Activated CD8-positive, alpha-beta memory T cell treated with anti-CD3 and anti-CD28 coated beads for 36 hours (primary cell): ENCODE measurements at regions not wholly inside any gene's neighbourhood (a gene's known extent, or its start where the extent isn't known, plus 50 kb on each side); places are given as distances from the start of the nearest gene placed in this dataset.

ENCODE experiments used
- CTCF ChIA-PET: fragments of 350-600 bp; sonication (Branson Sonifier 250); formaldehyde crosslinking; loops from one replicate; lab custom pipeline; 2021; ENCODE audit warnings: antibody characterized with exemption; lab: Charles Lee
- POLR2A ChIA-PET: fragments of 350-600 bp; sonication (Branson Sonifier 250); formaldehyde crosslinking; loops from one replicate; lab custom pipeline; 2021; ENCODE audit warnings: antibody characterized with exemption; lab: Charles Lee

DNA sequence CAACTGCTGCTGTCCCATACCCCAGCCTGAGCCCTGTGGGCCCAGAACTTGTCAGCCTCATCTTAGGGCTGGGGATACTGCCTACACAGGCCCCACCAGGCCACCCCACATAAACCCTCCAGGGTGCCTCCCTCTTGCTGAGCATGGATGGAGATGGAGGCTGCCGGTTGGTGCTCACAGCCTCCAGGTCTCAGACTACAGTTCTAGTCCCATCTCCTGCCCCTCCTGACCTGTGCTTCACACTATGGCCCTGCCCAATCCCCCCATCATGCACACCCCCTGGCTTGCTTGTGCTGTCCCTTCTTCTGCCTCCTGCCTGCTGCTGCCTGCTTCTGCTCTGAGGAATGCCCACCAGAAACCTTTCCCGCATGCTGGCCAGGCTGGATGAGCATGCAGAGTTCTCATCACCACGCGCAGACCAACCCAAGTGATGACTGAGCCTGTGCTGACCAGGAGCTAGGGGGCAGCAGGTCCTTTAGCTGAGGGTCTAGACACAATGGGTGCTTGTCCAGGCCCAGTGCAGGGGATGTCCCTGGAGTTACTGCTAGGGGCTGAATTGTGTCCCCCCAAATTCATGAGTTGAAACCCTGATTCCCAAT lies 138.4 kb upstream of the HS6ST1 start:
- CTCF ChIA-PET = no interaction called here

GRCh38 chr2:128457716-128458115 lies 139.0 kb upstream of the HS6ST1 start:
- CTCF ChIA-PET = no interaction called here
- POLR2A ChIA-PET = no interaction called here

More for the DNA sequence above, 138.4 kb upstream of the HS6ST1 start:
- POLR2A ChIA-PET = no interaction called here

DNA sequence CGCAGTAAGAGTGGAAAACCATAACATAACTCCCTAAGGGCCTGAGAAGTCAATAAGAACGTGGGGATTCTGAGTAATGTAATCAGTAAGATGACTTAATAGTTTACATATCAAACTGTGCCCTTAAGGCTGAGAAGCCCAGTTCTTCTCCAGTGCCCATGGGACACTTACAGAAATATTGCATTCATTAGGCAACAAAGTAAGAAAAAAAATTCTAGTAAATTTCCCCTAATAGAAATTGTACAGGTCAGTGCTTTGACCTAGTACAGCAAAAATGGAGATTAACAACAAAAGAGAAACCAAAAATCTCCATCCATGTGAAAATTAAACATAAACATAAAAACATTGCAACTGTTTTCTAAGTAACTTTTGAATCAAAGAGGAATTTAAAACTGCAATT lies 139.8 kb upstream of the HS6ST1 start:
- POLR2A ChIA-PET = no interaction called here
- CTCF ChIA-PET = no interaction called here

DNA sequence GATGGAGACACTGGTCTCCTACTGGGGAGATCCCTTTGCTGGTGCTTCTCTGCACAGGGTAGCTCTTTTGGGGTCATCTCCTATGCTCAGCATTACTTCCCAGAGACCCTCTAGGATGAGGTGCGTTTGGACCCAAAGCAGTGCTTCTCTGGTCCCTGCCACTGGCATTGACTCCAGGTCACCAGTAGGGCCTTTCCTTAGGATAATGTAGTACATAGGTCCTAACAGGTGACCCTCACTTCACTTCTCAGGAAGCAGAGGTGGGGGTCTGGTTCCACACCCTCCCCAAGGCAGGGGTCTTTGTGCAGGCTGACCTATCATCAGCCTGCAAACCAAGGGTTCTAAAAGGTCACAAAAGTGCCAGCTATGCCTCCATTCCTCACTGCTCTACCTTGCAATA lies 145.8 kb upstream of the HS6ST1 start:
- CTCF ChIA-PET = no interaction called here
- POLR2A ChIA-PET = no interaction called here

GRCh38 chr2:128465246-128466170 lies 146.8 kb upstream of the HS6ST1 start:
- ChIA-PET CTCF (no interaction called here), POLR2A (no interaction called here)

GRCh38 chr2:128466376-128466775 lies 147.7 kb upstream of the HS6ST1 start:
- ChIA-PET CTCF (no interaction called here), POLR2A (no interaction called here)

GRCh38 chr2:128466776-128467175 lies 148.1 kb upstream of the HS6ST1 start:
- CTCF ChIA-PET = no interaction called here
- POLR2A ChIA-PET = no interaction called here

DNA sequence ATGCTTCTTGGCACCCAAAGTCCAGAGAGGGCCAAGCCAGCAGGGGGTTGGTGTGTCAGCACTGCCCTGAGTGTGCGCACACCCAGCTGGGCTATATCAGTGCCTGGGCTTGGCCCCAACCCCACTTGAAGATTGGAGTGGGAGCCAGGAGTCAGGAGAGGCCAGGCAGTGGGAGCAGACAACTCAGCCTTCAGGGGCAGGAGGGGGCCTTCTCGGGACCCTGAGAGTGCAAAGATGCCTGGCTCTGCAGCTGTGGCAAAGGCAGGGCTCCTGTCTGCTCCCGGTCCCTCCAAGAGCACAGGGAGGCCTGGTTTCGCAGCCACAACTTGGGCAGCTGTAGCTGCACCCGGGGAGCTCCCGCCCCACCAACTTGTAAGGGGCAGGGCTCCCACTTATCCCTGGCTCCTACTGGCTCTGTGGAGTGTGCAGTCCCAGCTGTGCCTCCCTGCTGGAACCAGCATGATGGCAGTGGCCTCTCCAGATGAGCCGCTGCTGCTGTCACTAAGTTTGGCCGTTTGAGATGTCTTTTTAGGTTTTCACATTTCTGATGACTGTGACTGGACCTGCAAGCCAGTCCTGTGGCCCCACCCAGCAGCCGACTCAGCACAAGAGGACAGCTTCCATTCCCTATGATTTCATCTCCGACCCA lies 148.8 kb upstream of the HS6ST1 start:
- ChIA-PET CTCF (no interaction called here), POLR2A (no interaction called here)

DNA sequence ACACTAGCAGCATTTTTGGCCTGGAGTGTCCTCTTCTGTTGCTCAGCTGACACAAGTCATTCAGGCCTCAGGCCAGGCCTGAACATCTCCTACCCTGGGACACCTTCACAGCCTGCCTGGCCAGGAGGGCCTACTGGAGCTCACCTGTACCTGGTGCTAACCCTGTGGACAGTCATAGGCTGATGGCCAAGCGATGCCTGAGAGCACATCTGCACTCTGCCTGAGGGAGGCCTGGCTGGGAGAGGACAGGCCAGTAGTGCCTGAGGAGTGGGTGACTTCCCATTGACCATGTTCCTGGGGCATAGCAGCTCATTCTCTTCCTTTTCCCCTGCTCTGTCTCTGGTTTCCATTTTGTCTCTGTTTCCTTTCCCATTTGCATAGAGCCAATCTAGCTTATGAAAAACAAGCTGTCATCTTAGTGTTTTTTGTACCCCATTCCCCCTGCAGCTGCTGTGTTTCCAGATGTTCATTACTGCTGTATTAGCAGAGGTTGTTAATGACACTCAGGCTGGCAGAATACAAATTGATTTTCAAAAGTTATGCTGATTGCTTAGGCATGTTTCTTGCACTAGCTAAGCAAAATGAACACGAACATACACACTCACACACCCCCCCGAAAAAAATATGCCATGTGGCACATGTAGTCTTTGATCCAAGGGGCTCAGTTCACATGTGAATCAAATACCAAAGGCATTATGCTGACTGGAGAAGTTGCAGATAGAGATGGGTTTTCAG lies 149.7 kb upstream of the HS6ST1 start:
- POLR2A ChIA-PET = no interaction called here

GRCh38 chr2:128469203-128469602 lies 150.5 kb upstream of the HS6ST1 start:
- CTCF ChIA-PET = no interaction called here
- POLR2A ChIA-PET = no interaction called here

More for the DNA sequence above, 149.7 kb upstream of the HS6ST1 start:
- CTCF ChIA-PET = no interaction called here

DNA sequence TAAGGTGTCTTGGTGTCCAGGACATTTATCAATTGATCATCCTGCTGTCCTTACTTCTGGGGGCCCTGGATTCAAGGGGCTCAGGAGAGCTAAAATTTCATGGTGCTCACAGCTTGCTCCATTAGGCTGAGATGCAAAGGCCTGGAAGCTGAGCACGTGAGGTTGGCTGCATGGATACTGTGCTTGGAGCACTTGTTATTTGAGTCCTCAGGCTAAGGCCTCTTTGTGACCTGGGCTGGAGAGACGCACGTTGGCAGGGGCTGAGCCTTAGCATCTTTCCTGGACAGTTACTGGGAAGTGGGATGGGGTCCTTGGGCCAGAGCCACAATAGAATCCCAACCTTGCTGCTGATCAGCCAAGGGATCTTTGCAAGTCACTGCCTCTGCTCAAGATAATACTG lies 151.2 kb upstream of the HS6ST1 start:
- ChIA-PET POLR2A (no interaction called here), CTCF (no interaction called here)

GRCh38 chr2:128472789-128473174 lies 154.1 kb upstream of the HS6ST1 start:
- CTCF ChIA-PET = no interaction called here
- POLR2A ChIA-PET = no interaction called here

DNA sequence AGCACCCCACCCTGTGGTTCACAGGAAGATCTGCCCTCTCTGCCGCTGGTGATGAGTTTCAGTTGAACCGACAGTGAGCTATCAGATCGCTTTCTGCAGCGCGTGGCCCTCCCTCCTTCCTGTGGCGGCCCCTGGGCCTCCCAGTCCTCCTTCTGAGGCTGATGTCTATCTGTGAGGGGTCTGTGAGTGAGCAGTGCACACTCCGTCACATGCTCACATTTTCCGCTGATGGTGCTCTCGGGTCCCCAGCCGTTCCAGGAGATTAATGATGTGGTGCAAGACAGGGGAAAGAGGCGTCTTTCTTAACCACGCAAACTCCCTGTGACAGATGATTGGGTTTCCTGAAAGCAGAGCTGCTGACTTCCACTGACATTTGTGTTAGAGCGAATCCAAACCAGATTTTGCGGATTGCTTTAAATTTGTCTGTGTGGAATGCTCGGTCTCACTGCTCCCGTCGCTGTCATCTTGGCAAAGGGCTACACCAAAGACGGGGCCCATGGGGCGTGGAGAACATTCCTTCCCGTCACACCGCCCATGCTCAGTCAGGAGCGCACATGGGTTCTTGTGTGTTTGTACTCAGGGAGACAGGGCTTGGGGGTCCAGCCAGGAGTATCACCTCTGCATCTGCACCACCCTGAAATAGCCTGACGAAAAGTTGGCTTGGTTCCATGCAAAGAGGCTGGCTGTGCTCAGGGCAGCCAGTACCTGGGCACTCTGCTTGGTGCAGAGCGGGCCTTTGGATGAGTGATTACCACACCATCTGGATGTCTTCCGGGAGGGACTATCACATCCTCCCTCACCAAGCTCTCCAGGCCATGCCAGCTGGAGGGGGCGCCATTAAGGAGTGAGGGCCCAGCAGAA lies 154.7 kb upstream of the HS6ST1 start:
- CTCF ChIA-PET = no interaction called here

GRCh38 chr2:128474036-128474955 lies 155.6 kb upstream of the HS6ST1 start:
- POLR2A ChIA-PET = no interaction called here
- CTCF ChIA-PET = no interaction called here

More for the DNA sequence above, 154.7 kb upstream of the HS6ST1 start:
- POLR2A ChIA-PET = no interaction called here

GRCh38 chr2:128474962-128475361 lies 156.3 kb upstream of the HS6ST1 start:
- CTCF ChIA-PET = no interaction called here
- POLR2A ChIA-PET = no interaction called here

DNA sequence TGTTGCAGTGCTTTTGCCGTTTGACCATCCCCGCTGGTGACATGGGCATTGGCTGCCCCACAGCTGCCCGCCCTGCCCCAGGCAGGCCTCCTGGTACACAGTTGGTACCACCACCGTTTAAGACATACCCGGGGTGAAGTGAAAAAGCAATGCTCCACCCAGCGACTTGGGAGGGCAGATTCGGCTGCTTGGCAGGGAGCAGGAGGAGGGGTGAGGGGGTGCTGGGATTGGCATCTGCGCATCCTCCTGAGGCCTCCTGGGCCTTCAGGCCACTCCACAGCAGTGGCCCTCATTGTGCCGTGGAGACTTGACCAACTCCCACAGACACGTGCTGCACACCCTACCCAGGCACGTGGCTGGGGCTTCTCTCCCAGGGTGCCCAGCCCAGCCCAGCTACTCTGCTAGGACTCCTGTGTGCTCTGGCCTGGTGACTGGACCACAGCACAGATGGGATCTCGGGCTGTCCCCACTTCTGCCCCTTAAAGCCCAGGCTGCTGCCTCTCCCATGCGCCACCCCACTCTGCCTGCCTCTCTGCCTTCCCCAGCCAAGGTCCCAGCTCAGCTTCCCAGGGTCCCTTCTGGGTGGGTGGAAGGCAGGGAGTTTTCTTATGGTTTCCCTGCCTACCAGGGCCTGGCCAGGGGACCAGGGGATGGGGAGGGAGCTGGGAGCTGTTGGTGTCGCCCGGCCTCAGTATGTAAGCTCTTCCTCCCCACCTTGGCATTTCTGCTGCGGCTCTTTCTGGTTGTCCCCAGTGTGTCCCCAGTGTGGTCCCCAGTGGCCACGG lies 157.0 kb upstream of the HS6ST1 start:
- ChIA-PET POLR2A (no interaction called here), CTCF (no interaction called here)
